Prostate gland (tissue), 2 donors: ENCODE measurements at regions not wholly inside any gene's neighbourhood (a gene's known extent, or its start where the extent isn't known, plus 50 kb on each side); places are given as distances from the start of the nearest gene placed in this dataset.

Experiments used
- CTCF ChIP-seq, 4 experiments: fragments of 200-600 bp in 2 of 4; fragments of 450-650 bp in 2 of 4; sonication (generic) in 2 of 4; IDR thresholded peaks; 1 replicate in 3 of 4; 2 replicates in 1 of 4; pipeline ENCODE4 v1.5.1; 2016 to 2019; ENCODE audit warnings: antibody characterized with exemption in 4 of 4, mild to moderate bottlenecking in 2 of 4, moderate library complexity in 2 of 4
- POLR2A ChIP-seq: fragments of 450-650 bp; IDR thresholded peaks from one replicate; pipeline ENCODE4 v1.6.1; 2016; ENCODE audit warnings: antibody characterized with exemption, mild to moderate bottlenecking

- TF ChIP-seq CTCF (IDR thresholded peaks at IDR 0.05) (no peak), POLR2A (no peak)
Observed at GRCh38 chr4:126007142-126007541, 692.4 kb downstream of the FAT4 start.
